HTR-8/SVneo (cell line): ENCODE measurements at regions not wholly inside any gene's neighbourhood (a gene's known extent, or its start where the extent isn't known, plus 50 kb on each side); places are given as distances from the start of the nearest gene placed in this dataset.
A peak's percentile ranks its signal among the peaks of the same experiment; 100 is the strongest.
"Not testable (repeated sequence)": the region's sequence is repeated elsewhere in the genome, so short reads cannot be mapped to it uniquely, and the experiment has no call there.

Experiments used
- DNase-seq: peaks from one replicate; pipeline ENCODE4 v3.0.0; 2011; ENCODE audit warnings: low spot score, mixed read lengths; ENCODE audit not compliant: insufficient read length
- FAIRE-seq: peaks from 2 replicates; lab custom pipeline; 2011; peaks lifted over from hg19 to GRCh38; lab: Jason Lieb, UNC

DNA sequence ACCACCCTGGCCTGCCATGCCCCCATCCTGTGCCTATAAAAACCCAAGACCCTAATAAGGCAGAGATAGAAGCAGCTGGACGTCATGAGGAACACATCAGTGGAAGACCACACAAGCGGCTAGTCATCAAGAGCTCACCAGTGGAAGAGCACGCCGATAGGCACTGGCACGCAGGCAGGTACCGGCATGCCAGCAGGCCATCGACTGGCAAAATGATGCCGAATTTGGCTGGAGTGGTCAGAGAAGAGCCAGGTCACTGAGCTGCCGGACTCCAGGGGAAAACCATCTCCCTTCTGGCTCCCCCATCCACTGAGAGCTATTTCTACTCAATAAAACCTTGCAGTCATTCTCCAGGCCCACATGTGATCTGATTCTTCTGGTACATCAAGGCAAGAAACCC is 227.6 kb upstream of the EXOC2 start:
- DNase-seq (no peak), FAIRE-seq (no peak)

GRCh38 chr6:919500-919899 is 226.6 kb upstream of the EXOC2 start:
- DNase-seq (no peak), FAIRE-seq (no peak)

DNA sequence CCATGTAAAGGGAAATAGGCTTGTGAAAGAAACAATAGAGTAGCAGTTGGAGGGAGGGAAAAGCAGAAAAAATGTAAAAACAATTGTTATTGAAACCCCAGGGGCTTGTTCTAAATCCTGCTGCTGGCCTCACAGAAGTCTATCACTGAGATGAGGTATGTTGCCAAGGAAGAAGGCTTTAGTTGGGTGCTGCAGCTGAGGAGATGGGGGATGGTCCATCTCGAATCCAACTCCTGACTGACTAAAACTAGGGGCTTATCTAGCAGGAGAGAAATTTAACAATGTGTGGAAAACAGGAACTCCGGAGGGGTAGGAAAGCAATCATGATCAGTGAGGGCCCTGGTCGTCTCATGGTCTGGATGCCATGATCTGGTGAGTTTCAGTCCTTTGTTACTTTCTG is 225.0 kb upstream of the EXOC2 start:
- FAIRE-seq, result no peak
- no peak for DNase-seq

DNA sequence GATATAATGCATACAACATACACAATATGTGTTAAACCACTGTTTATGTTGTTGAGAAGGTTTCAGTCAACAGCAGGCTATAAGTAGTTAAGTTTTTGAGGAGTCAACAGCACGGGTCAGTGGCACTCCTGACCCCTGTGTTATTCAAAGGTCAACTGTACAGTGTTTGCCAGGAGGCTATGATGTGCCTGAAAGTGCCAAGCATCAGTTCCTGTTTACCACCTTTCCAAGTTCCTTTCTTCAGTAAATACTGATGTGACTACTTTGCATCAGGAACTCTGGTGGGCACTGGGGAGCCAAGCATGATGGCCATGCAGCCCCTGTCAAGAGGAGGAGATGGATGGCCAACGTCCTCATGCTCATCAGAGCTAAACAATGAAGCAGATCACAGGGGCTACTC is 224.4 kb upstream of the EXOC2 start:
- DNase-seq (no peak), FAIRE-seq (no peak)

- DNase-seq, result no peak
- no peak for FAIRE-seq
These were observed 223.2 kb upstream of the EXOC2 start for GRCh38 chr6:916131-916530.

DNA sequence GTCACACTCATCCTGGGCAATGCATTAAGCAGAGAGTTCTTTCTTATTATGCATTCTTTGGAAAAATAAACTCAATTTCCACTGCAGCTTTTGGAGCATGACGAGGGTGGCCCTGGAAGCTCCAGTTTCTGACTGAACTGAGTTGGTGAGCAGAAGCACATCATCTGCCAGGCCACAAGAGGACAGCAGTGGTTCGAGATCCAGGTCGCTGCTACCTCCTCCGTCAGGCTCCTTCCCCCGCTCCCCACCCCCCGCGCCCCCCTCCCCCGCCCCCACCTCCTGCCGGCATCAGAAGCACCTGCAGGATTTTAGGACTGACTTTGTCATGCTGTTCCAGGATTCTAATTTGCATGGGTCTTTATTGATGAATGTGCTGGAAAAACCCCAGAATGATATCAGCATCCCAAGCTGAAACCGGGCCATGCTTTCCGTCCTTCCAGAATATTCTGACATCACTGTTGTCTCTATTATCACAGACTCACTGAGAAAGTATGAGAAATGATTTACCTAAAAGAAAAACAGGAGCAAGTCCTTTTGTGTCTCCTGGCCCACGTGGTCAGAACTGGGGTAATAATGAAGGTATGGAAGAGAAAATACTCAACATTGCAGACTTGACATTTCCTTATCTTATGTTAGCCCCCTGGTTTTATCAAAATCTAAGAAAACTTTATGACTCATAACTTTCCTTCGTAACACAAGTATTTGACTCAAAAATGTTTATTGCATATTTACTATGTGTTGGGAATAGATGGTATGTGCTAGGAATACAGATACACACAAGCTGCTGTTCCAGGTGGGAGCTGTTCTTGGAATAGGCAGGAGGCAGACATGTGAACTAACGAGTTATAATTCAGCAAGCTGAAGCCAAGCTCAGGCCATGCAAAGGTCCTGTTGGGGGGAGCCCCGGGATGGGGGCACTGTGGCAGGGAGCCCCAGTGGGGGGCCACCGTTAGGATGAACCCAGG is 220.2 kb upstream of the EXOC2 start:
- FAIRE-seq (no peak), DNase-seq (peak; percentile 13)

- FAIRE-seq (no peak), DNase-seq (no peak)
These were observed 215.0 kb upstream of the EXOC2 start for GRCh38 chr6:907928-908327.

DNA sequence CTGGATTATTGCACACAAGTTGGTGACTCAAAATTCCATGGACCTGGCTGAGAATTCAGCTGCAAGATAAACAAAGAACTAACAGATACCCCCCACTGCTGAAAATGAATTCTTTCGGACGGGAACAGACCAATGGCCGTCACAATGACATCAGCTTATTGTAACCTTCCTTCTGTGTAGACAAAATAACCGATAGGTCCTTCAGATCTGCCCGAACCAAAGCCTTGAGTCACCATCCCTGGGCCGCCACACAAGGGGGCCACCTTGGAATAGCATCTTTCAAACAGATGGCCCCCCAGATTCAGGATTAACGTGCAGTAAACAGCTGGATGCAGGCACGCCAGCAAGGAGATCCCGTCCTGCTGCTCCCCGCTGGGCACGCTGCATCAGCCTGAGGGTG is 214.0 kb upstream of the EXOC2 start:
- DNase-seq, result no peak

GRCh38 chr6:905556-905955 is 212.6 kb upstream of the EXOC2 start:
- no peak for DNase-seq
- no peak for FAIRE-seq

More for the DNA sequence above, 214.0 kb upstream of the EXOC2 start:
- no peak for FAIRE-seq

DNA sequence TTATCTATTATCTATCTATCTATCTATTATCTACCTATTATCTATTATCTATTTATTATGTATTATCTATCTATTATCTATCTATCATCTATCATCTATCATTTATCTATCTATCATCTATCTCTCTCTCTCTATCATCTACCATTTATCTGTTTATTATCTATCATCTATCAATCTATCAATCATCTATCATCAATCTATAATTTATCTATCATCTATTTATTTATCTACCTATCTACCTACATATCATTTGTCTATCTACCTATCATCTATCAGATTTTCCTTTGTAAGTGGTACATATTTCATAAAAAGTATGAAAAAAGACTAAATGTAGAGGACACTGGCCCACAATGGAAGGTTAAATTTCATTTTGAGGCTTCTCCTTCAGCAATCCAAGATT is 212.1 kb upstream of the EXOC2 start:
- no peak for FAIRE-seq

GRCh38 chr6:903761-904160 is 210.8 kb upstream of the EXOC2 start:
- DNase-seq, result peak; percentile 11
- FAIRE-seq, result no peak

More for the DNA sequence above, 212.1 kb upstream of the EXOC2 start:
- no peak for DNase-seq

GRCh38 chr6:901696-902460 is 208.9 kb upstream of the EXOC2 start:
- DNase-seq (no peak), FAIRE-seq (no peak)

DNA sequence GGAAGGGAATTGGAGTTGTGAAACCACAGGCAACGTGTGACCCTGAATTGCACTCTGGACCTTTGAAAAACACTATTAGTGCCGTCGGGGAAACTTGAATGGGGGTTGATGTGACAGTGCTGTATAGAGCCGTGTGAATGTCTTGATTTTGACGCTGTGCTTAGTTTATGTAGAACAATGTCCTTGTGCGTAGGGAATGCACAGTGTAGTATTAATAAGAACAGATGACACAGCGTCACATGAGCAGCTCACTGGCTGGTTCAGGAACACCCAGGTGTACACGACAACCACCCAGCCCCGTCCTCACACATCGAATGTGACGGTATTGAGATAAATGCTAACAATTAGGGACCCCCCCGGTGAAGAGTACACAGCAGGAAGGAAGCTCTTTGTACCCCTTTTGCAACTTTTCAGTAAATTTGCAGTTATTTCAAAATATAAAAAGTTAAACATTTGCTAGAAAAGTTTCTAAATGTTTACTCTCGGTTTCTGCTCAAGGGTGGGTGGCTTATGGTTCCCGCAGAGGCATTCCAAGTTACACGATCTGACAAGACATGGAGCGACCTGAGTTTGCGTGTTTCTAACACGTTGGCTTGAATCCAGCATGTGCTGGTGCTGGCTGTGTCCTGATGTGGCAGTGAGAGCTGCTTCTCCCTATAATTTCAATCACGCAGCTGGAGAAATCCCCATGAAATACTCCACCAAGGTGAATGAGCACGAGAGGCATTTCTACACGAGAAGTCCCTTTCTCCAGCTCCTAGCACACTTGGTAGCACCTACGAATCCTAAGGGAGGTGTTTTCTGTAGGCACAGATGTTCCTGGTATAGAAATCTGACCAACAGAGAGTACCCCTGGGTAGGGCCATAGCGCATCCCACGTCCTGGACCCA is 208.0 kb upstream of the EXOC2 start:
- DNase-seq (no peak), FAIRE-seq (no peak)

- FAIRE-seq (no peak), DNase-seq (no peak)
These were observed 204.7 kb upstream of the EXOC2 start for GRCh38 chr6:897528-898207.

GRCh38 chr6:894274-894673 is 201.3 kb upstream of the EXOC2 start:
- no peak for FAIRE-seq

GRCh38 chr6:890995-891394 is 198.1 kb upstream of the EXOC2 start:
- DNase-seq (no peak), FAIRE-seq (no peak)

More at GRCh38 chr6:894274-894673, 201.3 kb upstream of the EXOC2 start:
- DNase-seq, result no peak

- DNase-seq, result no peak
- FAIRE-seq, result no peak
These were observed 197.3 kb upstream of the EXOC2 start for GRCh38 chr6:890201-890600.

DNA sequence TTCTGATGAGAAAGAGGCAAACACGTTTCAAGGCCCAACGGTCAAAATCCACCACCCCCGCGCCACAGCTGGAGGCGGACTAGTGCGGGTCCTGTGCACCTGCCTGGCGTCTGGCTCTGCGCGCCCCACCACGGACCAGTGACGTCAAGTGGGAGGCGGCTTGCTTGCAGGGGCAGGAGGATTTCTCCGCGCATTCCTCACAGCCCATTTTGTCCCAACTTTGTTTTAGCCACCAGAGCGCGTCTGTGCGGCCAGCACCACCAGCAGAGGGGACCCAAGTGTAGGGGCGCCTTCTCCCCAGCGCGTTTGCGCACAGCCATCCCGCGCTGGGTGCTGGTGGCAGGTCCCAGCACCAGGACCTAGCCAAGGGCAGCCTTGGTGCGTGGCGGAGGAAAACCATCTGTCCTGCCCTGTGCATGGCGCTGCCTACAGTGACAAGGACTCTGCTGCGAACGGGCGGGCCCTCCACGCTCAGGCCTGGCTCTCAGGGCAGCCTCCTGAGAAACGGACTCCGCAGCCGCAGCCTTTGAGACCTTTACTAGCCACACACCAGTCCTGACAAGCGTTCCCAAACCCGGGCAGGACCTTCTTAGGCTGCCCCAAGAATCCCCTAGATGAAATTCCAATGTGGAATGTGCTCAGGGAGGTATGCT is 194.8 kb upstream of the EXOC2 start:
- no peak for DNase-seq
- no peak for FAIRE-seq

- FAIRE-seq, DNase-seq: not testable (repeated sequence)
These were observed 193.2 kb upstream of the EXOC2 start for GRCh38 chr6:886116-886515.
